A549 (cell line): ENCODE measurements at regions not wholly inside any gene's neighbourhood (a gene's known extent, or its start where the extent isn't known, plus 50 kb on each side); places are given as distances from the start of the nearest gene placed in this dataset.

Experiments
- BHLHE40 ChIP-seq: IDR thresholded peaks from 2 replicates; pipeline ENCODE4 v1.6.1; 2012; ENCODE audit warnings: low read depth, low read length, inconsistent platforms
- JUNB ChIP-seq: fragments of >200 bp; sonication (Bioruptor Twin); formaldehyde crosslinking; IDR thresholded peaks from 2 replicates; pipeline ENCODE4 v1.6.1; 2016
- RAD21 ChIP-seq, 2 experiments: fragments of >200 bp in 1 of 2; sonication (Bioruptor Twin) in 1 of 2; formaldehyde crosslinking in 1 of 2; IDR thresholded peaks in 1 of 2; conservative IDR thresholded peaks in 1 of 2; 2 replicates in 1 of 2; 3 replicates in 1 of 2; pipeline ENCODE4 v1.6.1; 2012 to 2018; ENCODE audit warnings: inconsistent platforms in 1 of 2
- RARB ChIP-seq: fragments of 250-450 bp; sonication (Bioruptor Pico); IDR thresholded peaks from 2 replicates; pipeline ENCODE4 v1.8.0; 2021; ENCODE audit warnings: mild to moderate bottlenecking, moderate library complexity
- TF ChIP-seq, protein P1 (sequence below): fragments of >200 bp; sonication (Bioruptor Twin); formaldehyde crosslinking; IDR thresholded peaks from 3 replicates; pipeline ENCODE4 v1.5.1; 2016
- TF ChIP-seq, protein P2 (sequence below): fragments of 150-350 bp; IDR thresholded peaks from 2 replicates; pipeline ENCODE4 v1.6.1; 2014; ENCODE audit warnings: low read depth, mild to moderate bottlenecking, low read length

GRCh38 chr1:244286341-244286740 is 165.4 kb downstream of the ADSS2 start:
- TF ChIP-seq, protein P1, sequence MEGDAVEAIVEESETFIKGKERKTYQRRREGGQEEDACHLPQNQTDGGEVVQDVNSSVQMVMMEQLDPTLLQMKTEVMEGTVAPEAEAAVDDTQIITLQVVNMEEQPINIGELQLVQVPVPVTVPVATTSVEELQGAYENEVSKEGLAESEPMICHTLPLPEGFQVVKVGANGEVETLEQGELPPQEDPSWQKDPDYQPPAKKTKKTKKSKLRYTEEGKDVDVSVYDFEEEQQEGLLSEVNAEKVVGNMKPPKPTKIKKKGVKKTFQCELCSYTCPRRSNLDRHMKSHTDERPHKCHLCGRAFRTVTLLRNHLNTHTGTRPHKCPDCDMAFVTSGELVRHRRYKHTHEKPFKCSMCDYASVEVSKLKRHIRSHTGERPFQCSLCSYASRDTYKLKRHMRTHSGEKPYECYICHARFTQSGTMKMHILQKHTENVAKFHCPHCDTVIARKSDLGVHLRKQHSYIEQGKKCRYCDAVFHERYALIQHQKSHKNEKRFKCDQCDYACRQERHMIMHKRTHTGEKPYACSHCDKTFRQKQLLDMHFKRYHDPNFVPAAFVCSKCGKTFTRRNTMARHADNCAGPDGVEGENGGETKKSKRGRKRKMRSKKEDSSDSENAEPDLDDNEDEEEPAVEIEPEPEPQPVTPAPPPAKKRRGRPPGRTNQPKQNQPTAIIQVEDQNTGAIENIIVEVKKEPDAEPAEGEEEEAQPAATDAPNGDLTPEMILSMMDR: no peak
- TF ChIP-seq RAD21 (conservative IDR thresholded peaks at IDR 0.05 in 1 of 2, IDR thresholded peaks at IDR 0.05 in 1 of 2) (no peak), RARB (CRISPR knock-in tag) (no peak), JUNB (no peak), BHLHE40 (no peak)
- TF ChIP-seq, protein P2, sequence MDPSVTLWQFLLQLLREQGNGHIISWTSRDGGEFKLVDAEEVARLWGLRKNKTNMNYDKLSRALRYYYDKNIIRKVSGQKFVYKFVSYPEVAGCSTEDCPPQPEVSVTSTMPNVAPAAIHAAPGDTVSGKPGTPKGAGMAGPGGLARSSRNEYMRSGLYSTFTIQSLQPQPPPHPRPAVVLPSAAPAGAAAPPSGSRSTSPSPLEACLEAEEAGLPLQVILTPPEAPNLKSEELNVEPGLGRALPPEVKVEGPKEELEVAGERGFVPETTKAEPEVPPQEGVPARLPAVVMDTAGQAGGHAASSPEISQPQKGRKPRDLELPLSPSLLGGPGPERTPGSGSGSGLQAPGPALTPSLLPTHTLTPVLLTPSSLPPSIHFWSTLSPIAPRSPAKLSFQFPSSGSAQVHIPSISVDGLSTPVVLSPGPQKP: no peak
